Vagina (tissue), 2 donors: ENCODE measurements at regions not wholly inside any gene's neighbourhood (a gene's known extent, or its start where the extent isn't known, plus 50 kb on each side); places are given as distances from the start of the nearest gene placed in this dataset.
"Not testable (repeated sequence)": the region's sequence is repeated elsewhere in the genome, so short reads cannot be mapped to it uniquely, and the experiment has no call there.

ENCODE experiments used
- DNase-seq, 2 donors: peaks; one replicate each; pipeline ENCODE4 v3.0.0-alpha.2; 2017; ENCODE audit errors: extremely low spot score in 2 of 2
- H3K27ac ChIP-seq: fragments of 200-600 bp; sonication (generic); one replicate; pipeline ENCODE4 v1.5.1; 2019
- H3K27me3 ChIP-seq: fragments of 200-600 bp; sonication (generic); one replicate; pipeline ENCODE4 v1.5.1; 2019
- H3K36me3 ChIP-seq, 2 donors: fragments of 200-600 bp; sonication (generic); one replicate each; pipeline ENCODE4 v1.5.1; 2017 to 2019
- H3K4me1 ChIP-seq: fragments of 200-600 bp; sonication (generic); one replicate; pipeline ENCODE4 v1.5.1; 2019
- H3K4me3 ChIP-seq, 2 donors: fragments of 200-600 bp; sonication (generic); 1 replicate in 1 of 2; 2 replicates in 1 of 2; pipeline ENCODE4 v1.5.1; 2016 to 2019
- H3K9me3 ChIP-seq: fragments of 200-600 bp; sonication (generic); one replicate; pipeline ENCODE4 v1.5.1; 2019
- CTCF ChIP-seq, 3 experiments: fragments of 450-650 bp in 2 of 3; fragments of 200-600 bp in 1 of 3; sonication (generic) in 1 of 3; IDR thresholded peaks; one replicate each; pipeline ENCODE4 v1.5.1; 2017 to 2019; ENCODE audit warnings: antibody characterized with exemption in 3 of 3, mild to moderate bottlenecking in 2 of 3, moderate library complexity in 2 of 3
- POLR2A ChIP-seq, 2 donors: fragments of 450-650 bp; IDR thresholded peaks; one replicate each; pipeline ENCODE4 v1.6.1; 2017; ENCODE audit warnings: antibody characterized with exemption in 2 of 2, mild to moderate bottlenecking in 2 of 2, moderate library complexity in 2 of 2
- POLR2AphosphoS5 ChIP-seq, 2 donors: sonication (generic); formaldehyde crosslinking; IDR thresholded peaks; one replicate each; pipeline ENCODE4 v1.9.0; 2017; ENCODE audit warnings: antibody characterized with exemption in 2 of 2, mild to moderate bottlenecking in 2 of 2, low read depth in 1 of 2; ENCODE audit not compliant: insufficient read depth in 1 of 2
- intact Hi-C: fragments of 100-400 bp; cut with DNase I; formaldehyde crosslinking; loops from one replicate; pipeline ENCODE4 v1.15.1; 2023

GRCh38 chr10:84626397-84627087 is 298.2 kb downstream of the CCSER2 start:
- Histone ChIP-seq H3K27me3 (no peaks in the 10 kb centered on the region), H3K36me3 (no peaks in the 10 kb centered on the region), H3K4me3 (no peak overlapping the region), H3K9me3 (no peaks in the 10 kb centered on the region), H3K4me1 (no peaks in the 10 kb centered on the region), H3K27ac (no peak overlapping the region)
- no peak for DNase-seq
- TF ChIP-seq POLR2AphosphoS5 (IDR thresholded peaks at IDR 0.05; ENCODE audit: insufficient read depth in 1 of 2, low read depth in 1 of 2) (no peak), POLR2A (IDR thresholded peaks at IDR 0.05) (no peak), CTCF (IDR thresholded peaks at IDR 0.05) (no peak)
- intact Hi-C loops = no loop called here

- no peaks in the 10 kb centered on the region for H3K9me3 ChIP-seq
- H3K4me3 ChIP-seq = no peak overlapping the region
- no peaks in the 10 kb centered on the region for H3K27me3 ChIP-seq
- no peaks in the 10 kb centered on the region for H3K36me3 ChIP-seq
- H3K27ac ChIP-seq = no peak overlapping the region
- no peak for TF ChIP-seq CTCF (IDR thresholded peaks at IDR 0.05)
- TF ChIP-seq POLR2AphosphoS5 (IDR thresholded peaks at IDR 0.05; ENCODE audit: insufficient read depth in 1 of 2, low read depth in 1 of 2) = no peak
- TF ChIP-seq POLR2A (IDR thresholded peaks at IDR 0.05) = no peak
- no peak for DNase-seq
- intact Hi-C loops = no loop called here
- H3K4me1 ChIP-seq = no peaks in the 10 kb centered on the region
Measured at GRCh38 chr10:84632866-84633265, 304.5 kb downstream of the CCSER2 start.

GRCh38 chr10:84634636-84635035 is 306.2 kb downstream of the CCSER2 start:
- TF ChIP-seq POLR2AphosphoS5 (IDR thresholded peaks at IDR 0.05; ENCODE audit: insufficient read depth in 1 of 2, low read depth in 1 of 2) (no peak), POLR2A (IDR thresholded peaks at IDR 0.05) (no peak), CTCF (IDR thresholded peaks at IDR 0.05) (no peak)
- intact Hi-C loops = no loop called here

GRCh38 chr10:84650628-84651027 is 322.2 kb downstream of the CCSER2 start:
- H3K36me3 ChIP-seq, DNase-seq, H3K27ac ChIP-seq, H3K4me3 ChIP-seq, H3K9me3 ChIP-seq, H3K4me1 ChIP-seq, intact Hi-C loops, H3K27me3 ChIP-seq: not testable (repeated sequence)

More at GRCh38 chr10:84634636-84635035, 306.2 kb downstream of the CCSER2 start:
- Histone ChIP-seq H3K4me1 (no peaks in the 10 kb centered on the region), H3K4me3 (no peak overlapping the region), H3K9me3 (no peaks in the 10 kb centered on the region), H3K27me3 (no peaks in the 10 kb centered on the region), H3K36me3 (no peaks in the 10 kb centered on the region), H3K27ac (no peak overlapping the region)
- no peak for DNase-seq

- H3K4me3 ChIP-seq = no peak overlapping the region
- intact Hi-C loops = no loop called here
- TF ChIP-seq CTCF (IDR thresholded peaks at IDR 0.05) (no peak), POLR2AphosphoS5 (IDR thresholded peaks at IDR 0.05; ENCODE audit: insufficient read depth in 1 of 2, low read depth in 1 of 2) (no peak), POLR2A (IDR thresholded peaks at IDR 0.05) (no peak)
- no peak for DNase-seq
- H3K27ac ChIP-seq = no peak overlapping the region
- H3K36me3 ChIP-seq = no peaks in the 10 kb centered on the region
- no peaks in the 10 kb centered on the region for H3K9me3 ChIP-seq
- H3K4me1 ChIP-seq = no peaks in the 10 kb centered on the region
- no peaks in the 10 kb centered on the region for H3K27me3 ChIP-seq
Measured at GRCh38 chr10:84654671-84655070, 326.3 kb downstream of the CCSER2 start.
